HFFc6 (cell line): ENCODE measurements at regions not wholly inside any gene's neighbourhood (a gene's known extent, or its start where the extent isn't known, plus 50 kb on each side); places are given as distances from the start of the nearest gene placed in this dataset.

Experiments
- DNase-seq: peaks from one replicate; pipeline ENCODE4 v3.0.0-alpha.2; 2018
- H3K27ac Mint-ChIP-seq: 2 replicates; pipeline ENCODE4 v1.8.0; 2020; ENCODE audit warnings: mild to moderate bottlenecking, mixed read lengths
- H3K27me3 Mint-ChIP-seq: 2 replicates; pipeline ENCODE4 v1.8.0; 2021; ENCODE audit warnings: mild to moderate bottlenecking, moderate library complexity, mixed read lengths; ENCODE audit not compliant: insufficient read depth
- H3K36me3 Mint-ChIP-seq: 2 replicates; pipeline ENCODE4 v1.8.0; 2021; ENCODE audit warnings: low read depth, mixed read lengths
- H3K4me1 Mint-ChIP-seq: 2 replicates; pipeline ENCODE4 v1.8.0; 2020; ENCODE audit warnings: low read depth, mixed read lengths
- H3K4me3 Mint-ChIP-seq: 2 replicates; pipeline ENCODE4 v1.8.0; 2020; ENCODE audit warnings: mild to moderate bottlenecking, moderate library complexity, mixed read lengths
- H3K9me3 Mint-ChIP-seq: 2 replicates; pipeline ENCODE4 v1.8.0; 2020; ENCODE audit warnings: mild to moderate bottlenecking, mixed read lengths
- CTCF ChIP-seq: fragments of 200-600 bp; sonication (generic); IDR thresholded peaks from 2 replicates; pipeline ENCODE4 v1.5.0; 2021; ENCODE audit warnings: antibody characterized with exemption, mild to moderate bottlenecking

GRCh38 chr16:8493972-8494371 lies 96.3 kb downstream of the TMEM114 start:
- H3K9me3 Mint-ChIP-seq = peaks cover 26% of the 10 kb centered on the region
- no peak overlapping the region for H3K4me3 Mint-ChIP-seq
- no peaks in the 10 kb centered on the region for H3K27me3 Mint-ChIP-seq
- no peak for DNase-seq
- no peak for TF ChIP-seq CTCF
- H3K27ac Mint-ChIP-seq = no peak overlapping the region
- no peaks in the 10 kb centered on the region for H3K4me1 Mint-ChIP-seq
- peaks cover 10% of the 10 kb centered on the region; the same call in 1 of the 2 replicates for H3K36me3 Mint-ChIP-seq

GRCh38 chr16:8492690-8493089 lies 97.6 kb downstream of the TMEM114 start:
- no peak for TF ChIP-seq CTCF
- no peak overlapping the region for H3K4me3 Mint-ChIP-seq
- DNase-seq = no peak
- peaks cover 10% of the 10 kb centered on the region; the same call in 1 of the 2 replicates for H3K36me3 Mint-ChIP-seq
- H3K27ac Mint-ChIP-seq = no peak overlapping the region
- H3K4me1 Mint-ChIP-seq = no peaks in the 10 kb centered on the region
- H3K27me3 Mint-ChIP-seq = no peaks in the 10 kb centered on the region
- H3K9me3 Mint-ChIP-seq = peaks cover 26% of the 10 kb centered on the region

- Mint-ChIP-seq H3K27ac (no peak overlapping the region), H3K4me3 (no peak overlapping the region), H3K27me3 (no peaks in the 10 kb centered on the region), H3K4me1 (no peaks in the 10 kb centered on the region), H3K9me3 (peaks cover 18% of the 10 kb centered on the region; the same call in 1 of the 2 replicates), H3K36me3 (no peaks in the 10 kb centered on the region)
- TF ChIP-seq CTCF = no peak
- no peak for DNase-seq
Measured at GRCh38 chr16:8489580-8489979, 100.7 kb downstream of the TMEM114 start.

GRCh38 chr16:8486985-8487384 lies 103.3 kb downstream of the TMEM114 start:
- Mint-ChIP-seq H3K9me3 (peaks cover 28% of the 10 kb centered on the region), H3K36me3 (no peaks in the 10 kb centered on the region), H3K27ac (no peak overlapping the region), H3K4me1 (no peaks in the 10 kb centered on the region), H3K4me3 (no peak overlapping the region), H3K27me3 (no peaks in the 10 kb centered on the region)
- no peak for TF ChIP-seq CTCF
- DNase-seq = no peak

- Mint-ChIP-seq H3K9me3 (peaks cover 31% of the 10 kb centered on the region), H3K4me3 (no peak overlapping the region), H3K4me1 (no peaks in the 10 kb centered on the region), H3K27ac (no peak overlapping the region), H3K27me3 (no peaks in the 10 kb centered on the region), H3K36me3 (no peaks in the 10 kb centered on the region)
- DNase-seq = no peak
- TF ChIP-seq CTCF = no peak
Measured at GRCh38 chr16:8483396-8483795, 106.9 kb downstream of the TMEM114 start.

GRCh38 chr16:8481810-8482209 lies 108.5 kb downstream of the TMEM114 start:
- Mint-ChIP-seq H3K4me1 (no peaks in the 10 kb centered on the region), H3K27ac (no peak overlapping the region), H3K36me3 (no peaks in the 10 kb centered on the region), H3K27me3 (no peaks in the 10 kb centered on the region), H3K4me3 (no peak overlapping the region), H3K9me3 (peaks cover 36% of the 10 kb centered on the region)
- no peak for DNase-seq
- TF ChIP-seq CTCF = no peak
